AG09319 (cell line): ENCODE measurements at regions not wholly inside any gene's neighbourhood (a gene's known extent, or its start where the extent isn't known, plus 50 kb on each side); places are given as distances from the start of the nearest gene placed in this dataset.

ENCODE experiments used
- DNase-seq: peaks from one replicate; pipeline ENCODE4 v3.0.0-alpha.2; 2010; ENCODE audit warnings: low read depth; ENCODE audit errors: extremely low read depth
- CTCF ChIP-seq: IDR thresholded peaks from 2 replicates; pipeline ENCODE4 v1.5.1; 2011; ENCODE audit warnings: low read depth, mild to moderate bottlenecking, inconsistent platforms, low read length, moderate library complexity

- no peak for TF ChIP-seq CTCF
These were observed 105.1 kb upstream of the ZNF507 start for GRCh38 chr19:32240316-32240715.

GRCh38 chr19:32241306-32241705 is 104.1 kb upstream of the ZNF507 start:
- TF ChIP-seq CTCF, result no peak
- no peak for DNase-seq

More at GRCh38 chr19:32240316-32240715, 105.1 kb upstream of the ZNF507 start:
- no peak for DNase-seq

GRCh38 chr19:32241932-32242710 is 103.3 kb upstream of the ZNF507 start:
- no peak for DNase-seq
- no peak for TF ChIP-seq CTCF

DNA sequence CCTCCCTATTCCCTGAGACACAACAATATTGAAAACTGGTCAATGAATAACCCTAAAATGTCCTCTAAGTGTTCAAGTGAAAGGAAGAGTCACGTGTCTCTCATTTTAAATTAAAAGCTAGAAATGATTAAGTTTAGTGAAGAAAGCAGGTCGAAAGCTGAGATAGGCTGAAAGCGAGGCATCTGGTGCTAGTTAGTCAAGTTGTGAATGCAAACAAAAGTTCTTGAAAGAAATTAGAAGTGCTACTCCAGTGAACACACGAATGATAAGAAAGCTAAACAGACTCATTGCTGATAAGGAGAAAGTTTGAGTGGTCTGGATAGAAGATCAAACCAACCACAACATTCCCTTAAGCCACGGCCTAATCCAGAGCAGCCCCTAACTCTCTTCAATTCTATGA is 99.4 kb upstream of the ZNF507 start:
- DNase-seq, result no peak
- no peak for TF ChIP-seq CTCF

GRCh38 chr19:32251634-32252332 is 93.6 kb upstream of the ZNF507 start:
- no peak for TF ChIP-seq CTCF
- no peak for DNase-seq

DNA sequence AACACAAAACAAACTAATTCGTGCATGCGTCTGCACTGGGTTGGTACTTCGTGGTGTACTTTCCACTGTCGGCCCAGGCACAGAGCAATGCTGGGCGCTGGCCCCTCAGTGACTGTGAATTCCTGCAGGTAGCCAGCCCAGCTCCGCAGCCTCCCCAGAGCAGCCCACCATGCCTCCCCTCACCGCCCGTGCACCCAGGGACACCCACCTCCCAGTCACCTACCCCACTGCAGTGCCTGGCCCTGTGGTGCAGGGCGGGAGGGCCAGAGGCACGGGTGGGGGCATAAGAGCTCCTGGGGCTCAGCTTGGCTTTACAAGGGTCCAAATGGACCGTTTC is 93.1 kb upstream of the ZNF507 start:
- DNase-seq, result no peak
- no peak for TF ChIP-seq CTCF
